ENCODE measurements at regions not wholly inside any gene's neighbourhood (a gene's known extent, or its start where the extent isn't known, plus 50 kb on each side); places are given as distances from the start of the nearest gene placed in this dataset.
"Not testable (repeated sequence)": the region's sequence is repeated elsewhere in the genome, so short reads cannot be mapped to it uniquely, and the experiment has no call there.

GRCh38 chr12:126042286-126042685 lies 977.1 kb downstream of the AACS start:
- Histone ChIP-seq H3K79me2 (ENCODE audit: insufficient read depth, low read length) (no peaks in the 10 kb centered on the region), H3K4me3 (ENCODE audit: insufficient read depth, low read length, poor library complexity, severe bottlenecking) (no peak overlapping the region), H3K4me2 (ENCODE audit: low read depth, low read length, poor library complexity, severe bottlenecking) (no peak overlapping the region), H3K27ac (ENCODE audit: low read depth, low read length) (no peak overlapping the region), H4K20me1 (ENCODE audit: low read depth, low read length) (no peaks in the 10 kb centered on the region), H3K9ac (ENCODE audit: low read length) (no peak overlapping the region), H3K9me2 (replicated peaks; ENCODE audit: insufficient read depth, low read length) (no peaks in the 10 kb centered on the region), H3F3A (ENCODE audit: insufficient read depth) (no peaks in the 10 kb centered on the region), H3K9me3 (ENCODE audit: insufficient read depth, low read length) (no peaks in the 10 kb centered on the region), H2AFZ (ENCODE audit: low read depth, low read length, severe bottlenecking) (no peak overlapping the region), H3K36me3 (ENCODE audit: low read length) (no peaks in the 10 kb centered on the region), H3K27me3 (ENCODE audit: low read length) (no peaks in the 10 kb centered on the region)
- TF ChIP-seq, protein P1, sequence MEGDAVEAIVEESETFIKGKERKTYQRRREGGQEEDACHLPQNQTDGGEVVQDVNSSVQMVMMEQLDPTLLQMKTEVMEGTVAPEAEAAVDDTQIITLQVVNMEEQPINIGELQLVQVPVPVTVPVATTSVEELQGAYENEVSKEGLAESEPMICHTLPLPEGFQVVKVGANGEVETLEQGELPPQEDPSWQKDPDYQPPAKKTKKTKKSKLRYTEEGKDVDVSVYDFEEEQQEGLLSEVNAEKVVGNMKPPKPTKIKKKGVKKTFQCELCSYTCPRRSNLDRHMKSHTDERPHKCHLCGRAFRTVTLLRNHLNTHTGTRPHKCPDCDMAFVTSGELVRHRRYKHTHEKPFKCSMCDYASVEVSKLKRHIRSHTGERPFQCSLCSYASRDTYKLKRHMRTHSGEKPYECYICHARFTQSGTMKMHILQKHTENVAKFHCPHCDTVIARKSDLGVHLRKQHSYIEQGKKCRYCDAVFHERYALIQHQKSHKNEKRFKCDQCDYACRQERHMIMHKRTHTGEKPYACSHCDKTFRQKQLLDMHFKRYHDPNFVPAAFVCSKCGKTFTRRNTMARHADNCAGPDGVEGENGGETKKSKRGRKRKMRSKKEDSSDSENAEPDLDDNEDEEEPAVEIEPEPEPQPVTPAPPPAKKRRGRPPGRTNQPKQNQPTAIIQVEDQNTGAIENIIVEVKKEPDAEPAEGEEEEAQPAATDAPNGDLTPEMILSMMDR (IDR thresholded peaks at IDR 0.05; ENCODE audit: insufficient read depth, low read length, poor library complexity, severe bottlenecking): no peak
- TF ChIP-seq EZH2phosphoT487 (conservative IDR thresholded peaks at IDR 0.05; ENCODE audit: low read length): no peak

GRCh38 chr12:126049501-126049900 lies 984.3 kb downstream of the AACS start:
- not testable (repeated sequence) for H2AFZ ChIP-seq (ENCODE audit: low read depth, low read length, severe bottlenecking); H3K27ac ChIP-seq (ENCODE audit: low read depth, low read length); H3F3A ChIP-seq (ENCODE audit: insufficient read depth); H3K36me3 ChIP-seq (ENCODE audit: low read length); H3K9me2 ChIP-seq (replicated peaks; ENCODE audit: insufficient read depth, low read length); H3K9me3 ChIP-seq (ENCODE audit: insufficient read depth, low read length); H4K20me1 ChIP-seq (ENCODE audit: low read depth, low read length); H3K9ac ChIP-seq (ENCODE audit: low read length); H3K79me2 ChIP-seq (ENCODE audit: insufficient read depth, low read length); H3K27me3 ChIP-seq (ENCODE audit: low read length); H3K4me2 ChIP-seq (ENCODE audit: low read depth, low read length, poor library complexity, severe bottlenecking); H3K4me3 ChIP-seq (ENCODE audit: insufficient read depth, low read length, poor library complexity, severe bottlenecking)

- Histone ChIP-seq H3K27me3 (ENCODE audit: low read length) (no peaks in the 10 kb centered on the region), H3K4me3 (ENCODE audit: insufficient read depth, low read length, poor library complexity, severe bottlenecking) (no peak overlapping the region), H3F3A (ENCODE audit: insufficient read depth) (no peaks in the 10 kb centered on the region), H4K20me1 (ENCODE audit: low read depth, low read length) (no peaks in the 10 kb centered on the region), H3K9ac (ENCODE audit: low read length) (no peak overlapping the region), H3K79me2 (ENCODE audit: insufficient read depth, low read length) (no peaks in the 10 kb centered on the region), H3K36me3 (ENCODE audit: low read length) (no peaks in the 10 kb centered on the region), H3K9me3 (ENCODE audit: insufficient read depth, low read length) (no peaks in the 10 kb centered on the region), H3K9me2 (replicated peaks; ENCODE audit: insufficient read depth, low read length) (no peaks in the 10 kb centered on the region), H2AFZ (ENCODE audit: low read depth, low read length, severe bottlenecking) (no peak overlapping the region), H3K4me2 (ENCODE audit: low read depth, low read length, poor library complexity, severe bottlenecking) (no peak overlapping the region), H3K27ac (ENCODE audit: low read depth, low read length) (no peak overlapping the region)
- TF ChIP-seq, protein P1 (IDR thresholded peaks at IDR 0.05; ENCODE audit: insufficient read depth, low read length, poor library complexity, severe bottlenecking): no peak
- TF ChIP-seq EZH2phosphoT487 (conservative IDR thresholded peaks at IDR 0.05; ENCODE audit: low read length): no peak
Measured at GRCh38 chr12:126051611-126052107, 986.4 kb downstream of the AACS start.

DNA sequence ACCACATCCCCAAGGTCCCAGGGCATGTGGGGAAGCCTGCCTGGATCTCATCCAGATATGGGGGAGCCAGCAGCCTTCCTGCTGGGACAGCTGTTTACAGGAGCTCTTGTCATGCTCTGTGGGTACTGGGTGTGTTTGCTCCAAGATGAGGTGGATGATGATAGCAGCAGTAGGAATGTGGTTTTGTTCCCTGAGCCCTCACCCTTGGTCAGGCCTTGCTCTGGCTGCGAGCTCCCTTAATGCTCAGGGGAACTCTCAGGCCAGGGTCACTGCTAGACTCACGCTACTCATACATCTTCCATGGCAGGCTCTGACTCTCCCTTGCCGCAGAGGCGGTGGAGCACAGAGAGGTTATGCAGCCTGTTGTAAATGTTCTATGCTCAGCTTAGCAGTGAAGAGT lies 990.3 kb downstream of the AACS start:
- no peak overlapping the region for H3K4me2 ChIP-seq (ENCODE audit: low read depth, low read length, poor library complexity, severe bottlenecking)
- TF ChIP-seq, protein P1 (IDR thresholded peaks at IDR 0.05; ENCODE audit: insufficient read depth, low read length, poor library complexity, severe bottlenecking): no peak
- TF ChIP-seq EZH2phosphoT487 (conservative IDR thresholded peaks at IDR 0.05; ENCODE audit: low read length): no peak
- H3F3A ChIP-seq (ENCODE audit: insufficient read depth): no peaks in the 10 kb centered on the region
- H3K9ac ChIP-seq (ENCODE audit: low read length): no peak overlapping the region
- no peak overlapping the region for H2AFZ ChIP-seq (ENCODE audit: low read depth, low read length, severe bottlenecking)
- H3K9me3 ChIP-seq (ENCODE audit: insufficient read depth, low read length): no peaks in the 10 kb centered on the region
- H3K27ac ChIP-seq (ENCODE audit: low read depth, low read length): no peak overlapping the region
- no peaks in the 10 kb centered on the region for H3K9me2 ChIP-seq (replicated peaks; ENCODE audit: insufficient read depth, low read length)
- no peak overlapping the region for H3K4me3 ChIP-seq (ENCODE audit: insufficient read depth, low read length, poor library complexity, severe bottlenecking)
- H4K20me1 ChIP-seq (ENCODE audit: low read depth, low read length): no peaks in the 10 kb centered on the region
- H3K79me2 ChIP-seq (ENCODE audit: insufficient read depth, low read length): no peaks in the 10 kb centered on the region
- no peaks in the 10 kb centered on the region for H3K27me3 ChIP-seq (ENCODE audit: low read length)
- no peaks in the 10 kb centered on the region for H3K36me3 ChIP-seq (ENCODE audit: low read length)
